Transverse colon (tissue), 4 donors: ENCODE measurements at regions not wholly inside any gene's neighbourhood (a gene's known extent, or its start where the extent isn't known, plus 50 kb on each side); places are given as distances from the start of the nearest gene placed in this dataset.
"Not testable (repeated sequence)": the region's sequence is repeated elsewhere in the genome, so short reads cannot be mapped to it uniquely, and the experiment has no call there.

ENCODE experiments used
- DNase-seq: peaks from one replicate; pipeline ENCODE4 v3.0.0-alpha.2; 2019
- H3K27ac ChIP-seq, 4 donors: fragments of 200-600 bp; sonication (generic); 2 replicates each; pipeline ENCODE4 v1.5.1; 2016 to 2018; ENCODE audit warnings: inconsistent platforms in 4 of 4
- H3K27me3 ChIP-seq: fragments of 200-600 bp; sonication (generic); 2 replicates; pipeline ENCODE4 v1.5.1; 2017; ENCODE audit warnings: inconsistent platforms
- H3K36me3 ChIP-seq, 4 donors: fragments of 200-600 bp; sonication (generic); 2 replicates each; pipeline ENCODE4 v1.5.1; 2017 to 2019; ENCODE audit warnings: inconsistent platforms in 4 of 4
- H3K4me1 ChIP-seq, 4 donors: fragments of 200-600 bp; sonication (generic); 2 replicates each; pipeline ENCODE4 v1.5.1; 2017 to 2020; ENCODE audit warnings: inconsistent platforms in 4 of 4
- H3K4me3 ChIP-seq, 4 donors: fragments of 200-600 bp; sonication (generic); 1 replicate in 1 of 4; 2 replicates in 3 of 4; pipeline versions ENCODE4 v1.5.1 to v1.6.1; 2017 to 2019; ENCODE audit warnings: inconsistent platforms in 4 of 4
- H3K9me3 ChIP-seq, 2 donors: fragments of 200-600 bp; sonication (generic); 2 replicates each; pipeline ENCODE4 v1.5.1; 2017 to 2019; ENCODE audit warnings: inconsistent platforms in 2 of 2
- EP300 ChIP-seq: sonication (generic); formaldehyde crosslinking; IDR thresholded peaks from one replicate; pipeline ENCODE4 v1.6.1; 2017; ENCODE audit warnings: antibody characterized with exemption, low read depth
- POLR2A ChIP-seq: fragments of 450-650 bp; IDR thresholded peaks from one replicate; pipeline ENCODE4 v1.6.1; 2016; ENCODE audit warnings: antibody characterized with exemption, mild to moderate bottlenecking, moderate library complexity
- POLR2AphosphoS5 ChIP-seq, 3 donors: sonication (generic); formaldehyde crosslinking; IDR thresholded peaks; one replicate each; pipeline ENCODE4 v1.6.1; 2016; ENCODE audit warnings: antibody characterized with exemption in 3 of 3
- WGBS, 2 donors: methylation state at CpG; one replicate each; pipeline ENCODE4 v1.1.5; 2018; ENCODE audit warnings: low coverage in 1 of 2; 5-methylcytosine and 5-hydroxymethylcytosine counted together
- in situ Hi-C, 4 donors: fragments of 200-750 bp; cut with MboI; loops; one replicate each; pipeline versions ENCODE4 v1.15.0 to v1.15.1; 2017; ENCODE audit warnings: low sequenced_read_pairs in 3 of 4, low pct_ligation_motif_present in 1 of 4, low pct_unique_long_range_greater_than_20kb in 1 of 4
- intact Hi-C: fragments of 100-400 bp; cut with DNase I; formaldehyde crosslinking; loops from one replicate; pipeline ENCODE4 v1.15.1; 2023; ENCODE audit warnings: low total_unique reads
- TF ChIP-seq, protein P1 (sequence below), 5 experiments: fragments of 200-600 bp in 3 of 5; fragments of 450-650 bp in 2 of 5; sonication (generic) in 3 of 5; IDR thresholded peaks; 1 replicate in 2 of 5; 2 replicates in 3 of 5; pipeline ENCODE4 v1.5.1; 2016 to 2017; ENCODE audit warnings: antibody characterized with exemption in 5 of 5, inconsistent platforms in 3 of 5, mild to moderate bottlenecking in 2 of 5, moderate library complexity in 1 of 5

DNA sequence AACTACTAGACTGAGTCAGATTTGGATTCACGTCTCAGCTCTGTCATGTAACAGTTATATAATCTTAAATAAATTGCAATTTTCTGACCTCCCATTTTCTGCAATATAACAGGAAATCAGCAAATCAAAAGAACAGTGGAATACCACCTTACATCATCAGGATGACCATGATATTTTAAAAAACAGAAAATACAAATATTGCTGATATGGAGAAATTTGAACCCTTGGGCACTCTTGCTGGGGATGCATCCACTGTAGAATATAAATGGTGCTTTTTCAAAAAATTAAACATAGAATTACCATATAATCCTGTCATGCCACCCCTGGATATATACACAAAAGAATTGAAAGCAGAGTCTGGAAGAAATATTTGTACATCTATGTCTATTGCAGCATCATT, 982.5 kb downstream of the TBL1XR1 start:
- intact Hi-C loops (no loop called here), in situ Hi-C loops (no loop called here)
- no peaks in the 10 kb centered on the region for H3K4me1 ChIP-seq
- no peaks in the 10 kb centered on the region for H3K27me3 ChIP-seq
- H3K4me3 ChIP-seq: no peak overlapping the region
- no peak overlapping the region for H3K27ac ChIP-seq
- no peak for DNase-seq
- no peaks in the 10 kb centered on the region for H3K36me3 ChIP-seq
- TF ChIP-seq, protein P1, sequence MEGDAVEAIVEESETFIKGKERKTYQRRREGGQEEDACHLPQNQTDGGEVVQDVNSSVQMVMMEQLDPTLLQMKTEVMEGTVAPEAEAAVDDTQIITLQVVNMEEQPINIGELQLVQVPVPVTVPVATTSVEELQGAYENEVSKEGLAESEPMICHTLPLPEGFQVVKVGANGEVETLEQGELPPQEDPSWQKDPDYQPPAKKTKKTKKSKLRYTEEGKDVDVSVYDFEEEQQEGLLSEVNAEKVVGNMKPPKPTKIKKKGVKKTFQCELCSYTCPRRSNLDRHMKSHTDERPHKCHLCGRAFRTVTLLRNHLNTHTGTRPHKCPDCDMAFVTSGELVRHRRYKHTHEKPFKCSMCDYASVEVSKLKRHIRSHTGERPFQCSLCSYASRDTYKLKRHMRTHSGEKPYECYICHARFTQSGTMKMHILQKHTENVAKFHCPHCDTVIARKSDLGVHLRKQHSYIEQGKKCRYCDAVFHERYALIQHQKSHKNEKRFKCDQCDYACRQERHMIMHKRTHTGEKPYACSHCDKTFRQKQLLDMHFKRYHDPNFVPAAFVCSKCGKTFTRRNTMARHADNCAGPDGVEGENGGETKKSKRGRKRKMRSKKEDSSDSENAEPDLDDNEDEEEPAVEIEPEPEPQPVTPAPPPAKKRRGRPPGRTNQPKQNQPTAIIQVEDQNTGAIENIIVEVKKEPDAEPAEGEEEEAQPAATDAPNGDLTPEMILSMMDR (IDR thresholded peaks at IDR 0.05): no peak
- TF ChIP-seq POLR2A: no peak
- H3K9me3 ChIP-seq: no peaks in the 10 kb centered on the region
- 83 to 93% methylated on average over 1 of the region's 1 CpG for WGBS, 2 donors

DNA sequence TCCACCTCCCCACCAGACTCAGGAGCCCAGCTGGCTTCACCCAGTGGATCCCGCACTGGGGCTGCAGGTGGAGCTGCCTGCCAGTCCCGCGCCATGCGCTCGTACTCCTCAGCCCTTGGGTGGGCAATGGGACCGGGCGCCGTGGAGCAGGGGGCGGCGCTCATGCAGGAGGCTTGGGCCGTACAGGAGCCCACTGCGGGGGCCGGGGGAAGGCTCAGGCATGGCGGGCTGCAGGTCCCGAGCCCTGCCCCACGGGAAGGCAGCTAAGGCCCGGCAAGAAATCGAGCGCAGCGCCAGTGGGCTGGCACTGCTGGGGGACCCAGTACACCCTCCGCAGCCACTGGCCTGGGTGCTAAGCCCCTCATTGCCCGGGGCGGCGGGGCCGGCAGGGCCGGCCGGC, 984.0 kb downstream of the TBL1XR1 start:
- H3K36me3 ChIP-seq, intact Hi-C loops, DNase-seq, H3K9me3 ChIP-seq, H3K27me3 ChIP-seq, H3K27ac ChIP-seq, H3K4me1 ChIP-seq, in situ Hi-C loops, H3K4me3 ChIP-seq: not testable (repeated sequence)
- 90% methylated on average over 6 of the region's 27 CpGs; no CpG with 5 or more reads in 1 of the 2 donors for WGBS, 2 donors

DNA sequence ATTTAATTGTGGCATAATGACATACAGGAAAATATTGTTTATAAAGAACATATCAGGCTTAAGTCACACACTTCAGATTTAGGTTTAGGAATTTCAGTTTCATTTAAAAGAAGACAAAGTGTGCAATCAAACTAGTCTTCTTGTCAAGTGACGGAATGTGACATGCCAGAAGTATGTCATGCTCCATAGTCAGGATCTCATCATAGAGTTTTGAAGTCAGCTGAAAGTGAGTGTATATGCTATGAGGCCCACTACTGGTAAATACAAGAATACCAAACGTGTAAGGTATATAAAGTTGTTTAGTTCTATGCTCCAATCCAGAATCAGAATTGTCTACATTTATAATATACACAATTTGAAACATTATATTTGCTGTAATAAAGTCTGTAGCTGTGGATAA, 988.4 kb downstream of the TBL1XR1 start:
- Histone ChIP-seq H3K4me1 (no peaks in the 10 kb centered on the region), H3K27me3 (no peaks in the 10 kb centered on the region), H3K27ac (no peak overlapping the region), H3K4me3 (no peak overlapping the region), H3K36me3 (no peaks in the 10 kb centered on the region), H3K9me3 (no peaks in the 10 kb centered on the region)
- intact Hi-C loops (no loop called here), in situ Hi-C loops (no loop called here)
- WGBS, 2 donors: 77% methylated on average over 2 of the region's 2 CpGs; no CpG with 5 or more reads in 1 of the 2 donors
- TF ChIP-seq POLR2A: no peak
- TF ChIP-seq EP300: no peak
- TF ChIP-seq POLR2AphosphoS5 (IDR thresholded peaks at IDR 0.05): no peak
- TF ChIP-seq, protein P1 (IDR thresholded peaks at IDR 0.05): no peak
- DNase-seq: no peak

DNA sequence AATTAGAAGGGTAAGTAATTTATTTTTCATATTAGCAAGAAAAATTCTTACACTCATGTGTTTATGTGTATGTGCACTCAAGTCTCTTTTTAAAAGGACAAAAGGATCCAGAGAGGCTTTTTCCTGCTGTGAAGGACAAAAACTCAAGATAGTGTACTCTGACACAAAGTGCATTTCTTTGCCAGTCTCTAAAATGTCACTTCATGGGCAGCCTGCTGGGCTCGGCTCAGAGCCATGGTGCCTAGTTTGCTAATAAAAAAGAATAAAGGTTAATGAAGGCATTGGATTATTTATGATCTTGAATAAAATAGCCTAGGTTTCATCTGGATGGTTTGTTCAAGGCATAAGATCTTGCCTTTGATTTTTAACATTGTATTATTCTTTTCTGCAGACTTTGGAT, 989.0 kb downstream of the TBL1XR1 start:
- Histone ChIP-seq H3K36me3 (no peaks in the 10 kb centered on the region), H3K27ac (no peak overlapping the region), H3K27me3 (no peaks in the 10 kb centered on the region), H3K9me3 (no peaks in the 10 kb centered on the region), H3K4me3 (no peak overlapping the region), H3K4me1 (no peaks in the 10 kb centered on the region)
- WGBS, 2 donors: 71 to 79% methylated on average over 1 of the region's 1 CpG
- DNase-seq: no peak
- intact Hi-C loops: no loop called here
- in situ Hi-C loops: no loop called here
- TF ChIP-seq POLR2A (no peak), POLR2AphosphoS5 (IDR thresholded peaks at IDR 0.05) (no peak), EP300 (no peak)
- TF ChIP-seq, protein P1 (IDR thresholded peaks at IDR 0.05): no peak

DNA sequence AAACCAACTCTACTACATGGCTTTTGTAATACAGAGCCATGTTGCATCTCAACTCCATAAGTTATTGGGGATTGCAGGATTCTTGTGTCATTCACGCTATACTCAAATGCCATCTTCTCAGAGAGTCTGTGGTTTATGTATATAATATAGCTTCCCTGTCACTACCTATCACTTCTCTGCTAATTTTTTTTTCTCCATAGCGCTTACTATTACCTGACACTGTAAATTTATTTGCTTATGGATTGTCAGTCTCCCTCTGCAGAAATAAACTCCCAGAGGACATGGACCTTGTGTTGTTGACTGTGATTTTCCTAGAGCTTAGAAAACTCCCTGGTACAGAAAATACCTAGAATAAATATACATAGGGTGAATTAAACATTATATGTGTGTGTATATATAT, 990.5 kb downstream of the TBL1XR1 start:
- Histone ChIP-seq H3K9me3 (no peaks in the 10 kb centered on the region), H3K27me3 (no peaks in the 10 kb centered on the region), H3K4me3 (no peak overlapping the region), H3K27ac (no peak overlapping the region), H3K4me1 (no peaks in the 10 kb centered on the region), H3K36me3 (no peaks in the 10 kb centered on the region)
- WGBS, 2 donors: 94 to 100% methylated on average over 2 of the region's 2 CpGs
- no peak for DNase-seq
- TF ChIP-seq POLR2AphosphoS5 (IDR thresholded peaks at IDR 0.05) (no peak), POLR2A (no peak)
- TF ChIP-seq, protein P1 (IDR thresholded peaks at IDR 0.05): no peak
- intact Hi-C loops: no loop called here
- in situ Hi-C loops: no loop called here
